Sigmoid colon (tissue), 3 donors: ENCODE measurements at regions not wholly inside any gene's neighbourhood (a gene's known extent, or its start where the extent isn't known, plus 50 kb on each side); places are given as distances from the start of the nearest gene placed in this dataset.

Experiments
- POLR2A ChIP-seq, 2 donors: fragments of 450-650 bp; IDR thresholded peaks; one replicate each; pipeline ENCODE4 v1.6.1; 2016; ENCODE audit warnings: antibody characterized with exemption in 2 of 2, mild to moderate bottlenecking in 2 of 2, moderate library complexity in 2 of 2
- TF ChIP-seq, protein P1 (sequence below), 4 experiments: fragments of 450-650 bp in 3 of 4; fragments of 200-600 bp in 1 of 4; IDR thresholded peaks; one replicate each; pipeline ENCODE4 v1.5.1; 2016 to 2019; ENCODE audit warnings: antibody characterized with exemption in 4 of 4, mild to moderate bottlenecking in 3 of 4, moderate library complexity in 2 of 4

- TF ChIP-seq, protein P1, sequence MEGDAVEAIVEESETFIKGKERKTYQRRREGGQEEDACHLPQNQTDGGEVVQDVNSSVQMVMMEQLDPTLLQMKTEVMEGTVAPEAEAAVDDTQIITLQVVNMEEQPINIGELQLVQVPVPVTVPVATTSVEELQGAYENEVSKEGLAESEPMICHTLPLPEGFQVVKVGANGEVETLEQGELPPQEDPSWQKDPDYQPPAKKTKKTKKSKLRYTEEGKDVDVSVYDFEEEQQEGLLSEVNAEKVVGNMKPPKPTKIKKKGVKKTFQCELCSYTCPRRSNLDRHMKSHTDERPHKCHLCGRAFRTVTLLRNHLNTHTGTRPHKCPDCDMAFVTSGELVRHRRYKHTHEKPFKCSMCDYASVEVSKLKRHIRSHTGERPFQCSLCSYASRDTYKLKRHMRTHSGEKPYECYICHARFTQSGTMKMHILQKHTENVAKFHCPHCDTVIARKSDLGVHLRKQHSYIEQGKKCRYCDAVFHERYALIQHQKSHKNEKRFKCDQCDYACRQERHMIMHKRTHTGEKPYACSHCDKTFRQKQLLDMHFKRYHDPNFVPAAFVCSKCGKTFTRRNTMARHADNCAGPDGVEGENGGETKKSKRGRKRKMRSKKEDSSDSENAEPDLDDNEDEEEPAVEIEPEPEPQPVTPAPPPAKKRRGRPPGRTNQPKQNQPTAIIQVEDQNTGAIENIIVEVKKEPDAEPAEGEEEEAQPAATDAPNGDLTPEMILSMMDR (IDR thresholded peaks at IDR 0.05): no peak
- TF ChIP-seq POLR2A (IDR thresholded peaks at IDR 0.05): no peak
Observed at GRCh38 chr17:6254036-6254435, 180.9 kb downstream of the AIPL1 start.
